T-helper 22 cell (primary cell): ENCODE measurements at regions not wholly inside any gene's neighbourhood (a gene's known extent, or its start where the extent isn't known, plus 50 kb on each side); places are given as distances from the start of the nearest gene placed in this dataset.
"Not testable (repeated sequence)": the region's sequence is repeated elsewhere in the genome, so short reads cannot be mapped to it uniquely, and the experiment has no call there.

Experiments used
- DNase-seq: peaks from one replicate; pipeline ENCODE4 v3.0.0-alpha.2; 2020; ENCODE audit warnings: low read depth

- DNase-seq = no peak
Measured at GRCh38 chr12:47488888-47489287, 216.9 kb downstream of the RPAP3 start.

- no peak for DNase-seq
Measured at GRCh38 chr12:47481041-47481440, 224.8 kb downstream of the RPAP3 start.

- no peak for DNase-seq
Measured at GRCh38 chr12:47478426-47478825, 227.4 kb downstream of the RPAP3 start.

- DNase-seq = no peak
Measured at GRCh38 chr12:47473091-47473490, 232.7 kb downstream of the RPAP3 start.

- not testable (repeated sequence) for DNase-seq
Measured at GRCh38 chr12:47470349-47470748, 235.5 kb downstream of the RPAP3 start.

- DNase-seq = not testable (repeated sequence)
Measured at GRCh38 chr12:47463918-47464317, 241.9 kb downstream of the RPAP3 start.

GRCh38 chr12:47458279-47458678 is 247.6 kb downstream of the RPAP3 start:
- no peak for DNase-seq

GRCh38 chr12:47449797-47450196 is 256.0 kb downstream of the RPAP3 start:
- no peak for DNase-seq

GRCh38 chr12:47442310-47442709 is 263.5 kb downstream of the RPAP3 start:
- no peak for DNase-seq

- DNase-seq = no peak
Measured at GRCh38 chr12:47441490-47441889, 264.3 kb downstream of the RPAP3 start.

GRCh38 chr12:47438175-47438574 is 267.7 kb downstream of the RPAP3 start:
- DNase-seq = no peak

- DNase-seq = no peak
Measured at GRCh38 chr12:47437570-47437969, 268.3 kb downstream of the RPAP3 start.

GRCh38 chr12:47433876-47434275 is 272.0 kb downstream of the RPAP3 start:
- DNase-seq = no peak

GRCh38 chr12:47426678-47427309 is 279.0 kb downstream of the RPAP3 start:
- peak; percentile 67 for DNase-seq

- no peak for DNase-seq
Measured at GRCh38 chr12:47422611-47423010, 283.2 kb downstream of the RPAP3 start.

GRCh38 chr12:47419497-47419896 is 286.3 kb downstream of the RPAP3 start:
- no peak for DNase-seq

- DNase-seq = no peak
Measured at GRCh38 chr12:47417955-47418354, 287.9 kb downstream of the RPAP3 start.

GRCh38 chr12:47417121-47417520 is 288.7 kb downstream of the RPAP3 start:
- no peak for DNase-seq

- no peak for DNase-seq
Measured at GRCh38 chr12:47415054-47415453, 290.8 kb downstream of the RPAP3 start.

GRCh38 chr12:47414511-47414910 is 291.3 kb downstream of the RPAP3 start:
- no peak for DNase-seq

- no peak for DNase-seq
Measured at GRCh38 chr12:47413806-47414205, 292.0 kb downstream of the RPAP3 start.

GRCh38 chr12:47412601-47413236 is 293.1 kb downstream of the RPAP3 start:
- no peak for DNase-seq

GRCh38 chr12:47411966-47412365 is 293.9 kb downstream of the RPAP3 start:
- DNase-seq = no peak

- no peak for DNase-seq
Measured at GRCh38 chr12:47410862-47411261, 295.0 kb downstream of the RPAP3 start.
